ENCODE measurements at regions not wholly inside any gene's neighbourhood (a gene's known extent, or its start where the extent isn't known, plus 50 kb on each side); places are given as distances from the start of the nearest gene placed in this dataset.

DNA sequence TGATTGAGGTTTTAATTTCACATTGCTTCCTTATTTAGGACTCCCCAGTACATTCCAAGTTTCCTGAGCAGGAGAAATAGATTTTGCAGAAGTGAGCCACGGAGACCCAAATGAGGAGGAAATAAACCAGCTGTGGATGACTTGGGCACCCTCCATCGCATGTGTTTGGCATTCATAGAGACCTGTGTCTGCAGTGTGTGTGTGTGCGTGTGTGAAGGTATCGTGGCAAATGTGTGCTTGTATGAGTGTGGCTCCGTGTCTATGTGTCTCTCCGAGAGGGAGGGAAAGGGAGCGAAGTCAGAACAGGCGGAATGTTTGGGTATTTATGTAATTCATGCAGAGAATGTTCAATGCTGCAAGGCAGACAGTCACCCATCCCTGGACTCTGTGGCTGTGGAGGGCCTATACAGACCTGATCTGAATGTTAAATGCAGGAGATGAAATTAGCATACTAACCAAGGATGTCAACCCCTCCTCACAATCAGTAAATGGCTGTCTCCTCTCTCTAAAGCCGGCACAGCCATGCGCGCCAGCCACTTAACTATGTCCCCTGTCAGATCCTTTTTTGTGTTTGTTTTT, 186.0 kb upstream of the ZFHX3 start:
- FAIRE-seq, result no peak

DNA sequence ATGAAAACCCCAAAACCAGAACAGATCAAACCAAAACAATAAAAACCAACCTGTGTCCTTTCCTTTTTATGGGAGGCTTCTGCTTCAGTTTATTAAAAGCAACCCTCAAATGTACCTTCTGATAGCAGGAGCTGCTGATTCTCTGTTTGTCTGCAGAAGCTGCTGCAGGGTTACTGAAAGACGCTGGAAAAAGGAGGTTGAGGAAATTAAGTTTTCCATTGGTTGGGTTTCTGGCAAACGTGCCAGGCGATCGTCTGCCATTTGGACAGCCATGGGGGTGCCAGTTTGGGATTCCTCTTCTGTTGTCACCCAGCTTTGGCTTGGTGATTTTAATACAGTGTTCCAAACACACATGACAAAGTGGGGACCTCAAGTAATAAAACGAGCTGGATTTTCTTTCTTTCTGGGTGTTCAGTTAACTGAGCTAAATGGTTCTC, 185.4 kb upstream of the ZFHX3 start:
- Histone ChIP-seq H4K20me1 (ENCODE audit: control insufficient read depth, extremely low read depth, insufficient read depth, low read length) (no peaks in the 10 kb centered on the region), H3K4me3 (ENCODE audit: control insufficient read depth in 2 of 3, extremely low read depth in 1 of 3, insufficient read depth in 2 of 3, low read depth in 1 of 3, low read length in 3 of 3) (no peak overlapping the region), H3K79me2 (ENCODE audit: control insufficient read depth, insufficient read depth, low read length) (no peaks in the 10 kb centered on the region), H3K4me2 (ENCODE audit: control insufficient read depth, extremely low read depth, insufficient read depth, low read depth, low read length) (no peak overlapping the region), H2AFZ (ENCODE audit: control insufficient read depth, low read length) (no peak overlapping the region), H3K9ac (ENCODE audit: control insufficient read depth, extremely low read depth, insufficient read depth, low read length) (no peak overlapping the region), H3K9me3 (ENCODE audit: control insufficient read depth, low read depth, low read length) (no peaks in the 10 kb centered on the region), H3K9me1 (ENCODE audit: control insufficient read depth, extremely low read depth, insufficient read depth, low read length) (no peaks in the 10 kb centered on the region), H3K27me3 (ENCODE audit: control insufficient read depth, extremely low read depth, insufficient read depth, low read length) (no peaks in the 10 kb centered on the region), H3K36me3 (ENCODE audit: control insufficient read depth in 2 of 2, extremely low read depth in 1 of 2, insufficient read depth in 2 of 2, low read length in 2 of 2) (no peaks in the 10 kb centered on the region), H3K27ac (ENCODE audit: control insufficient read depth, insufficient read depth, low read length) (no peak overlapping the region), H3K4me1 (ENCODE audit: control insufficient read depth, extremely low read depth, insufficient read depth, low read length) (no peaks in the 10 kb centered on the region)
- dilution Hi-C loops (cut with MboI; ENCODE audit: extremely low pct_ligation_motif_present, low sequenced_read_pairs), result no loop called here
- DNase-seq (ENCODE audit: low read depth, low spot score) (no peak), FAIRE-seq (no peak)
- TF ChIP-seq EZH2 (IDR thresholded peaks at IDR 0.05; ENCODE audit: low read length) (no peak), CTCF (optimal IDR thresholded peaks at IDR 0.05 in 1 of 3, IDR thresholded peaks at IDR 0.05 in 1 of 3, conservative IDR thresholded peaks at IDR 0.05 in 1 of 3; ENCODE audit: extremely low read depth in 1 of 3, insufficient read depth in 2 of 3, low read length in 3 of 3) (no peak)

More for the DNA sequence above, 186.0 kb upstream of the ZFHX3 start:
- Histone ChIP-seq H3K4me3 (ENCODE audit: control insufficient read depth in 2 of 3, extremely low read depth in 1 of 3, insufficient read depth in 2 of 3, low read depth in 1 of 3, low read length in 3 of 3) (no peak overlapping the region), H3K36me3 (ENCODE audit: control insufficient read depth in 2 of 2, extremely low read depth in 1 of 2, insufficient read depth in 2 of 2, low read length in 2 of 2) (no peaks in the 10 kb centered on the region), H2AFZ (ENCODE audit: control insufficient read depth, low read length) (no peak overlapping the region), H3K4me2 (ENCODE audit: control insufficient read depth, extremely low read depth, insufficient read depth, low read depth, low read length) (no peak overlapping the region), H3K9ac (ENCODE audit: control insufficient read depth, extremely low read depth, insufficient read depth, low read length) (no peak overlapping the region), H3K9me1 (ENCODE audit: control insufficient read depth, extremely low read depth, insufficient read depth, low read length) (no peaks in the 10 kb centered on the region), H3K27me3 (ENCODE audit: control insufficient read depth, extremely low read depth, insufficient read depth, low read length) (no peaks in the 10 kb centered on the region), H3K27ac (ENCODE audit: control insufficient read depth, insufficient read depth, low read length) (no peak overlapping the region), H4K20me1 (ENCODE audit: control insufficient read depth, extremely low read depth, insufficient read depth, low read length) (no peaks in the 10 kb centered on the region), H3K79me2 (ENCODE audit: control insufficient read depth, insufficient read depth, low read length) (no peaks in the 10 kb centered on the region), H3K4me1 (ENCODE audit: control insufficient read depth, extremely low read depth, insufficient read depth, low read length) (no peaks in the 10 kb centered on the region), H3K9me3 (ENCODE audit: control insufficient read depth, low read depth, low read length) (no peaks in the 10 kb centered on the region)
- TF ChIP-seq CTCF (optimal IDR thresholded peaks at IDR 0.05 in 1 of 3, IDR thresholded peaks at IDR 0.05 in 1 of 3, conservative IDR thresholded peaks at IDR 0.05 in 1 of 3; ENCODE audit: extremely low read depth in 1 of 3, insufficient read depth in 2 of 3, low read length in 3 of 3), result no peak
- no peak for TF ChIP-seq EZH2 (IDR thresholded peaks at IDR 0.05; ENCODE audit: low read length)
- dilution Hi-C loops (cut with MboI; ENCODE audit: extremely low pct_ligation_motif_present, low sequenced_read_pairs), result no loop called here
- no peak for DNase-seq (ENCODE audit: low read depth, low spot score)

Data from keratinocyte (primary cell).